H9 (cell line): ENCODE measurements at regions not wholly inside any gene's neighbourhood (a gene's known extent, or its start where the extent isn't known, plus 50 kb on each side); places are given as distances from the start of the nearest gene placed in this dataset.
A peak's percentile ranks its signal among the peaks of the same experiment; 100 is the strongest.

Experiments used
- DNase-seq: peaks from one replicate; pipeline ENCODE4 v3.0.0-alpha.2; 2017
- H2AFZ ChIP-seq: one replicate; pipeline ENCODE4 v1.6.1; 2013; ENCODE audit warnings: mild to moderate bottlenecking, low read length, control low read depth, moderate library complexity
- H2AK5ac ChIP-seq: 2 replicates; pipeline ENCODE4 v1.6.1; 2013; ENCODE audit warnings: low read length, control low read depth, mixed read lengths; ENCODE audit not compliant: insufficient read length
- H2BK120ac ChIP-seq: one replicate; pipeline ENCODE4 v1.6.1; 2013; ENCODE audit warnings: low read depth, mild to moderate bottlenecking, low read length, control low read depth, inconsistent platforms; ENCODE audit not compliant: poor library complexity, severe bottlenecking
- H2BK12ac ChIP-seq: 2 replicates; pipeline ENCODE4 v1.6.1; 2013; ENCODE audit warnings: low read length, control low read depth, mixed read lengths, low read depth; ENCODE audit not compliant: insufficient read length
- H2BK15ac ChIP-seq: 2 replicates; pipeline ENCODE4 v1.6.1; 2013; ENCODE audit warnings: low read depth, low read length, control low read depth
- H2BK20ac ChIP-seq: one replicate; pipeline ENCODE4 v1.6.1; 2013; ENCODE audit warnings: low read depth, mild to moderate bottlenecking, low read length, control low read depth, inconsistent platforms; ENCODE audit not compliant: poor library complexity, severe bottlenecking
- H2BK5ac ChIP-seq: 2 replicates; pipeline ENCODE4 v1.6.1; 2013; ENCODE audit warnings: low read length, control low read depth, mixed read lengths; ENCODE audit not compliant: insufficient read length
- H3K14ac ChIP-seq: 2 replicates; pipeline ENCODE4 v1.6.1; 2013; ENCODE audit warnings: low read length, control low read depth; ENCODE audit not compliant: insufficient read depth
- H3K18ac ChIP-seq: 2 replicates; pipeline ENCODE4 v1.6.1; 2013; ENCODE audit warnings: low read depth, mild to moderate bottlenecking, mixed read lengths, low read length, control low read depth; ENCODE audit not compliant: insufficient read length
- H3K23ac ChIP-seq: 2 replicates; pipeline ENCODE4 v1.6.1; 2013; ENCODE audit warnings: low read length, control low read depth, mixed read lengths, low read depth; ENCODE audit not compliant: insufficient read length
- H3K23me2 ChIP-seq: 2 replicates; pipeline ENCODE4 v1.6.1; 2013; ENCODE audit warnings: low read depth, mild to moderate bottlenecking, mixed read lengths, low read length, control low read depth; ENCODE audit not compliant: insufficient read length, poor library complexity, severe bottlenecking
- H3K27ac ChIP-seq: 2 replicates; pipeline ENCODE4 v1.5.1; 2013; ENCODE audit warnings: low read length, control low read depth, mixed read lengths, low read depth; ENCODE audit not compliant: insufficient read length
- H3K27me3 ChIP-seq: 2 replicates; pipeline ENCODE4 v1.6.1; 2013; ENCODE audit warnings: low read length, control low read depth, inconsistent platforms; ENCODE audit not compliant: insufficient read depth
- H3K4ac ChIP-seq: 2 replicates; pipeline ENCODE4 v1.6.1; 2013; ENCODE audit warnings: low read depth, mild to moderate bottlenecking, control low read depth, inconsistent platforms, low read length, moderate library complexity
- H3K4me1 ChIP-seq: 2 replicates; pipeline ENCODE4 v1.6.1; 2013; ENCODE audit warnings: low read length, control low read depth, inconsistent platforms; ENCODE audit not compliant: insufficient read depth
- H3K4me2 ChIP-seq: 2 replicates; pipeline ENCODE4 v1.6.1; 2013; ENCODE audit warnings: low read length, control low read depth, mixed read lengths; ENCODE audit not compliant: insufficient read length, insufficient read depth
- H3K56ac ChIP-seq: 2 replicates; pipeline ENCODE4 v1.6.1; 2013; ENCODE audit warnings: low read depth, mild to moderate bottlenecking, mixed read lengths, low read length, control low read depth; ENCODE audit not compliant: insufficient read length
- H3K79me1 ChIP-seq: 2 replicates; pipeline ENCODE4 v1.6.1; 2013; ENCODE audit warnings: low read depth, mild to moderate bottlenecking, moderate library complexity, low read length, control low read depth, inconsistent platforms; ENCODE audit not compliant: insufficient read depth, poor library complexity, severe bottlenecking
- H3K79me2 ChIP-seq: 2 replicates; pipeline ENCODE4 v1.6.1; 2013; ENCODE audit warnings: low read length, control low read depth, inconsistent platforms; ENCODE audit not compliant: insufficient read depth
- H3K9ac ChIP-seq: 2 replicates; pipeline ENCODE4 v1.6.1; 2013; ENCODE audit warnings: low read length, control low read depth, mixed read lengths; ENCODE audit not compliant: insufficient read length; ENCODE audit errors: extremely low read depth
- H3K9me3 ChIP-seq: one replicate; pipeline ENCODE4 v1.6.1; 2013; ENCODE audit warnings: low read depth, low read length, inconsistent platforms; ENCODE audit not compliant: control insufficient read depth
- H3T11ph ChIP-seq: one replicate; pipeline ENCODE4 v1.6.1; 2013; ENCODE audit warnings: mild to moderate bottlenecking, low read length, control low read depth, inconsistent platforms
- H4K20me1 ChIP-seq: one replicate; pipeline ENCODE4 v1.6.1; 2013; ENCODE audit not compliant: control insufficient read depth, insufficient read length, insufficient read depth
- H4K5ac ChIP-seq: 2 replicates; pipeline ENCODE4 v1.6.1; 2013; ENCODE audit warnings: low read depth, mild to moderate bottlenecking, mixed read lengths, low read length, control low read depth; ENCODE audit not compliant: insufficient read length
- H4K8ac ChIP-seq: replicated peaks from 2 replicates; pipeline ENCODE4 v1.6.1; 2013; ENCODE audit warnings: low read length, control low read depth, mixed read lengths, low read depth; ENCODE audit not compliant: insufficient read length
- H4K91ac ChIP-seq: 2 replicates; pipeline ENCODE4 v1.6.1; 2013; ENCODE audit warnings: low read depth, mild to moderate bottlenecking, moderate library complexity, mixed read lengths, low read length, control low read depth; ENCODE audit not compliant: insufficient read length
- H3K27ac Mint-ChIP-seq, 3 experiments: 2 replicates in 2 of 3; 3 replicates in 1 of 3; pipeline ENCODE4 v1.8.0; 2020 to 2021; ENCODE audit warnings: mixed read lengths in 3 of 3, mild to moderate bottlenecking in 1 of 3, moderate library complexity in 1 of 3
- H3K27me3 Mint-ChIP-seq: 2 replicates; pipeline ENCODE4 v1.8.0; 2021; ENCODE audit warnings: low read depth, mild to moderate bottlenecking, moderate library complexity, mixed read lengths
- H3K36me3 Mint-ChIP-seq, 3 experiments: 2 replicates in 2 of 3; 3 replicates in 1 of 3; pipeline ENCODE4 v1.8.0; 2020 to 2021; ENCODE audit warnings: low read depth in 3 of 3, mixed read lengths in 3 of 3; ENCODE audit not compliant: insufficient read depth in 1 of 3
- H3K4me1 Mint-ChIP-seq, 2 experiments: 2 replicates each; pipeline ENCODE4 v1.8.0; 2020; ENCODE audit warnings: mixed read lengths in 2 of 2
- H3K4me3 Mint-ChIP-seq, 2 experiments: 2 replicates in 1 of 2; 3 replicates in 1 of 2; pipeline ENCODE4 v1.8.0; 2020 to 2021; ENCODE audit warnings: mild to moderate bottlenecking in 2 of 2, mixed read lengths in 2 of 2, moderate library complexity in 1 of 2
- H3K9me3 Mint-ChIP-seq, 2 experiments: 2 replicates in 1 of 2; 3 replicates in 1 of 2; pipeline ENCODE4 v1.8.0; 2020; ENCODE audit warnings: mild to moderate bottlenecking in 2 of 2, mixed read lengths in 2 of 2, moderate library complexity in 1 of 2
- CTCF ChIP-seq: fragments of 200-600 bp; sonication (generic); conservative IDR thresholded peaks from 3 replicates; pipeline ENCODE4 v1.8.0; 2021; ENCODE audit warnings: antibody characterized with exemption, mild to moderate bottlenecking
- WGBS: extraction: QIAGEN DNeasy Blood & Tissue Kit; methylation state at CpG from one replicate; pipeline ENCODE4 v1.1.7; 2013; ENCODE audit warnings: missing lambda C conversion rate, low lambda C conversion rate, mixed read lengths; ENCODE audit not compliant: insufficient read length; ENCODE audit errors: extremely low coverage; 5-methylcytosine and 5-hydroxymethylcytosine counted together

DNA sequence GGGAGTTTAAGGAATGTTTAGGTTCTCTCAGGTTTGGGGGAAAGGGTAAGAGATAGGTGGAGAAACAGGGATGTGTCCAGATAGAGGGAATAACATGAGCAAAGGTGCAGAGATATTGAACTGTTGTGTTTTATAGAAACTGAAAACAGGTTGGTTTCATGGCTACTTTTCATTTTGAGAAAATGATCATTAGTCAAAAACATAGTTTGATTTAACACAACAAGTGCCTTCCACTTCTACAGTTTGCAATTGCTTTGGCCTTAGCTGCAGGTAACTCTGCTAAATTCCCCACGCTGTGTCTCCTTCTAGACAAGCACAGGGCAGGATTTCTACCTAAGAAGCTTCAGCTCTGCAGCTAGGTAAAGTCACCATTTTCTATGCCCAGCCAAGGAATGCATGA is 124.9 kb downstream of the RGS2 start:
- no peak overlapping the region for H2AFZ ChIP-seq
- WGBS = no CpG with 5 or more reads among the region's 1 CpG
- no peaks in the 10 kb centered on the region for H3K27me3 ChIP-seq
- H3K23me2 ChIP-seq = no peaks in the 10 kb centered on the region
- no peak overlapping the region for H2BK15ac ChIP-seq
- H3K4me1 ChIP-seq = no peaks in the 10 kb centered on the region; the same call in 1 of the 2 replicates
- H3K56ac ChIP-seq = no peak overlapping the region
- H4K5ac ChIP-seq = no peak overlapping the region
- no peak overlapping the region for H3K18ac ChIP-seq
- H4K8ac ChIP-seq = no peak overlapping the region
- H2AK5ac ChIP-seq = no peak overlapping the region
- Mint-ChIP-seq H3K36me3 (peaks cover 0 to 5% (median 0%) of the 10 kb centered on the region in 3 experiments; a peak in 1 of 7 replicates), H3K27ac (0 out of 7 replicates have a peak overlapping the region, but pooled peaks of 1 of the 3 experiments have one; percentile 8), H3K27me3 (no peaks in the 10 kb centered on the region), H3K9me3 (peaks cover 0 to 3% of the 10 kb centered on the region in 2 experiments; a peak in 1 of 5 replicates), H3K4me3 (no peak overlapping the region), H3K4me1 (peaks cover 14 to 22% of the 10 kb centered on the region in 2 experiments)
- no peak overlapping the region for H2BK5ac ChIP-seq
- H4K91ac ChIP-seq = no peak overlapping the region
- no peak overlapping the region for H3K27ac ChIP-seq
- H2BK20ac ChIP-seq = no peak overlapping the region
- H2BK12ac ChIP-seq = no peak overlapping the region
- no peaks in the 10 kb centered on the region for H3K79me2 ChIP-seq
- H2BK120ac ChIP-seq = no peak overlapping the region
- H3K14ac ChIP-seq = no peak overlapping the region
- H3K4me2 ChIP-seq = no peak overlapping the region
- H3K79me1 ChIP-seq = no peaks in the 10 kb centered on the region
- H4K20me1 ChIP-seq = no peaks in the 10 kb centered on the region
- no peak overlapping the region for H3K23ac ChIP-seq
- H3K9ac ChIP-seq = no peak overlapping the region
- H3K4ac ChIP-seq = no peak overlapping the region
- no peak overlapping the region for H3T11ph ChIP-seq
- TF ChIP-seq CTCF = no peak
- H3K9me3 ChIP-seq = no peaks in the 10 kb centered on the region
- DNase-seq = no peak
